Natural killer cell (primary cell): ENCODE measurements at regions not wholly inside any gene's neighbourhood (a gene's known extent, or its start where the extent isn't known, plus 50 kb on each side); places are given as distances from the start of the nearest gene placed in this dataset.
"Not testable (repeated sequence)": the region's sequence is repeated elsewhere in the genome, so short reads cannot be mapped to it uniquely, and the experiment has no call there.

Source experiments
- ATAC-seq, 3 donors: fragments of 150-1000 bp in 2 of 3; fragments of 200-7000 bp in 1 of 3; cut with Tn5 transposase; 1 replicate in 1 of 3; 2 replicates in 2 of 3; pipeline ENCODE4 v1.10.0; 2021; ENCODE audit warnings: mild to moderate bottlenecking in 2 of 3, moderate library complexity in 2 of 3
- DNase-seq, 2 donors: peaks; one replicate each; pipeline versions ENCODE4 v3.0.0 to v3.0.0-alpha.2; 2013 to 2021; ENCODE audit warnings: mixed read lengths in 1 of 2
- H3K27ac ChIP-seq: one replicate; pipeline ENCODE4 v1.5.1; 2013; ENCODE audit warnings: mild to moderate bottlenecking, low read length
- H3K27me3 ChIP-seq: one replicate; pipeline ENCODE4 v1.6.1; 2013; ENCODE audit warnings: low read length; ENCODE audit not compliant: control insufficient read depth, insufficient read depth
- H3K36me3 ChIP-seq: one replicate; pipeline ENCODE4 v1.6.1; 2013; ENCODE audit warnings: low read length; ENCODE audit not compliant: control insufficient read depth, insufficient read depth
- H3K4me1 ChIP-seq: one replicate; pipeline ENCODE4 v1.6.1; 2013; ENCODE audit warnings: low read length; ENCODE audit not compliant: control insufficient read depth, insufficient read depth
- H3K4me3 ChIP-seq: one replicate; pipeline ENCODE4 v1.5.1; 2013; ENCODE audit warnings: low read length
- H3K9me3 ChIP-seq: one replicate; pipeline ENCODE4 v1.6.1; 2013; ENCODE audit warnings: low read length; ENCODE audit not compliant: control insufficient read depth, insufficient read depth
- H3K27ac Mint-ChIP-seq, 2 donors: one replicate each; pipeline ENCODE4 v1.8.0; 2022; ENCODE audit warnings: mild to moderate bottlenecking in 2 of 2, mixed read lengths in 2 of 2, moderate library complexity in 1 of 2
- H3K27me3 Mint-ChIP-seq, 2 donors: one replicate each; pipeline ENCODE4 v1.8.0; 2022; ENCODE audit warnings: low read depth in 2 of 2, mixed read lengths in 2 of 2
- H3K36me3 Mint-ChIP-seq: one replicate; pipeline ENCODE4 v1.8.0; 2022; ENCODE audit warnings: mixed read lengths
- H3K4me1 Mint-ChIP-seq, 2 donors: one replicate each; pipeline ENCODE4 v1.8.0; 2022; ENCODE audit warnings: mixed read lengths in 2 of 2
- H3K4me3 Mint-ChIP-seq: one replicate; pipeline ENCODE4 v1.8.0; 2022; ENCODE audit warnings: mild to moderate bottlenecking, moderate library complexity, mixed read lengths
- H3K9me3 Mint-ChIP-seq, 2 donors: one replicate each; pipeline ENCODE4 v1.8.0; 2022; ENCODE audit warnings: mixed read lengths in 2 of 2
- WGBS: methylation state at CpG from one replicate; pipeline ENCODE4 v1.1.7; 2013; ENCODE audit warnings: missing lambda C conversion rate; ENCODE audit not compliant: insufficient coverage; 5-methylcytosine and 5-hydroxymethylcytosine counted together
- intact Hi-C: fragments of 100-400 bp; cut with micrococcal nuclease; formaldehyde crosslinking; loops from one replicate; pipeline ENCODE4 v1.14.2; 2022

DNA sequence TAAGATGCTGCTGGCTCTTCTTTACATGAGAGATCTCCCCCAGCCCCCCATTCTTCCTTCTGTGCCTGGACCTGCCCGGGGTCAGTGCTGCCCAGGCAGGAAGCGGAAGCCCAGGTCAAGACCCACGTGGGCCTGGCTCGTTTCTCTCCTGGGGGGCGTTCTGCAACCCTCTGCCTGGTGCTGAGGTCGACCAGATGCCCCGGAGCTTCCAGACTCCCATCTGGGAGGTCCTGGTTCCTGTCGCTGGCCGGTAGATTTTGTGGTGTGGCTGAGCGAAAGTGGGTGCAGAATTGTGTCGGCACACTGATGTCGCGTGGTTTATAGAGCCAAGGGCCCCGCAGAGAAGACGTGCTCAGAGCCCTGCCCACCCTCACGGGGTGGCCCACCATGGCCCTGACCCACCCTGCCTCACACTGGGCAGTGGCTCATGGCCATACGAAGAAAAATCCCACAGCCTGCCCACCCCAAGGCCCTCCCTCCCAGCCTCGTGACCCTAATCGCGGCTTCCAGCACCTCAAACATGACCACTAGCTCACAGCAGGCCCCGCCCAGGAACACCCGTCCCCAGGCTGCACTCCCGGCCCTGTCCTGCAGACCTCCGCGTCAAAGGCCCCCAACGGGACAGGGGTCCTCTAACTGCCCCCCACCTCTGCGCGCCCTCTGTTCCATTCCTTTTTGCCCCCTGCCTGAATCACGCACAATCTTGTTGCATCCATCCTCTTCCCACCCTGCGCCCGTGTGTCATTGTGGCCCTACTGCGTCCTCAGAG, 443.2 kb upstream of the ZNF722 start:
- intact Hi-C loops, H3K4me3 ChIP-seq, ATAC-seq, H3K27ac ChIP-seq, H3K4me1 Mint-ChIP-seq, H3K36me3 Mint-ChIP-seq, H3K27me3 ChIP-seq, DNase-seq, H3K27me3 Mint-ChIP-seq, H3K27ac Mint-ChIP-seq, H3K36me3 ChIP-seq, H3K9me3 ChIP-seq, H3K4me3 Mint-ChIP-seq, H3K9me3 Mint-ChIP-seq, H3K4me1 ChIP-seq: not testable (repeated sequence)
- WGBS: no CpG with 5 or more reads among the region's 32 CpGs

DNA sequence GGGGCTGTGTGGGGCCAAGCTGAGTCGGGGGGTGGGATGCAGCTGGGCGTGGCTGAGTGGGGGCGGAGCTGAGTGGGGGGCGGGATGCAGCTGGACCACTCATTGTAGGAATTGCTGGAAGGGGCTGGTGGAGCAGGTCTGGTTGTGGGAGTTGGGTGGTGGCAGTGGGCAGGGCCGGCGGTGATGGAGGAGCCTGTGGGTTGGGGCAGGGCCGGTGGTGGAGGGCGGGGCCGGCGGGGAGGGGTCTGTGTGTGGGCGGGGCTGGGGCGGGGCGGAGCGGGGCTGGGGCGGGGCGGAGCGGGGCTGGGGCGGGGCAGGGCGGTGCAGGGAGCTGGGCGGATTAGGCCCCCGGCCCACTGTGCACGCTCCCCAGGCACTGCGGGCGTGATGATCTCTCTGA, 442.4 kb upstream of the ZNF722 start:
- H3K27me3 Mint-ChIP-seq, H3K9me3 Mint-ChIP-seq, H3K4me3 Mint-ChIP-seq, H3K4me1 ChIP-seq, ATAC-seq, H3K36me3 Mint-ChIP-seq, DNase-seq, H3K27ac Mint-ChIP-seq, H3K4me1 Mint-ChIP-seq, intact Hi-C loops, H3K4me3 ChIP-seq, H3K36me3 ChIP-seq, H3K27me3 ChIP-seq, H3K27ac ChIP-seq, H3K9me3 ChIP-seq: not testable (repeated sequence)
- no CpG with 5 or more reads among the region's 24 CpGs for WGBS

GRCh38 chr7:63559016-63559415, 439.6 kb upstream of the ZNF722 start:
- H3K36me3 ChIP-seq, ATAC-seq, DNase-seq, H3K9me3 Mint-ChIP-seq, intact Hi-C loops, H3K27ac Mint-ChIP-seq, H3K4me3 ChIP-seq, H3K4me1 Mint-ChIP-seq, H3K27ac ChIP-seq, H3K27me3 Mint-ChIP-seq, H3K4me1 ChIP-seq, H3K27me3 ChIP-seq, H3K4me3 Mint-ChIP-seq, H3K9me3 ChIP-seq, H3K36me3 Mint-ChIP-seq: not testable (repeated sequence)
- WGBS: 78% methylated on average over 4 of the region's 12 CpGs

- H3K27ac Mint-ChIP-seq, H3K27me3 Mint-ChIP-seq, ATAC-seq, H3K36me3 ChIP-seq, H3K4me3 Mint-ChIP-seq, H3K4me1 ChIP-seq, H3K9me3 Mint-ChIP-seq, H3K9me3 ChIP-seq, H3K27ac ChIP-seq, DNase-seq, H3K36me3 Mint-ChIP-seq, intact Hi-C loops, H3K4me3 ChIP-seq, H3K4me1 Mint-ChIP-seq, H3K27me3 ChIP-seq: not testable (repeated sequence)
- 96% methylated on average over 9 of the region's 27 CpGs for WGBS
These were observed 438.7 kb upstream of the ZNF722 start for GRCh38 chr7:63559826-63560465.

GRCh38 chr7:63561911-63562310, 436.7 kb upstream of the ZNF722 start:
- H3K4me1 Mint-ChIP-seq, intact Hi-C loops, ATAC-seq, H3K36me3 Mint-ChIP-seq, H3K27ac ChIP-seq, H3K9me3 ChIP-seq, H3K4me1 ChIP-seq, H3K9me3 Mint-ChIP-seq, H3K4me3 ChIP-seq, DNase-seq, H3K4me3 Mint-ChIP-seq, H3K36me3 ChIP-seq, H3K27me3 ChIP-seq, H3K27me3 Mint-ChIP-seq, H3K27ac Mint-ChIP-seq: not testable (repeated sequence)
- 96% methylated on average over 4 of the region's 11 CpGs for WGBS

GRCh38 chr7:63562364-63563060, 436.1 kb upstream of the ZNF722 start:
- whole genome bisulfite sequencing: 94% methylated on average over 3 of the region's 26 CpGs

GRCh38 chr7:63563151-63563940, 435.3 kb upstream of the ZNF722 start:
- ATAC-seq, intact Hi-C loops, H3K36me3 Mint-ChIP-seq, H3K4me3 ChIP-seq, H3K36me3 ChIP-seq, H3K9me3 Mint-ChIP-seq, H3K27ac ChIP-seq, H3K4me3 Mint-ChIP-seq, H3K27ac Mint-ChIP-seq, H3K27me3 Mint-ChIP-seq, H3K27me3 ChIP-seq, DNase-seq, H3K4me1 Mint-ChIP-seq, H3K4me1 ChIP-seq, H3K9me3 ChIP-seq: not testable (repeated sequence)
- whole genome bisulfite sequencing: 94% methylated on average over 8 of the region's 31 CpGs

More at GRCh38 chr7:63562364-63563060, 436.1 kb upstream of the ZNF722 start:
- H3K4me1 ChIP-seq, DNase-seq, H3K9me3 Mint-ChIP-seq, H3K9me3 ChIP-seq, H3K36me3 ChIP-seq, H3K4me1 Mint-ChIP-seq, intact Hi-C loops, H3K27ac Mint-ChIP-seq, H3K36me3 Mint-ChIP-seq, H3K27ac ChIP-seq, H3K4me3 ChIP-seq, H3K4me3 Mint-ChIP-seq, ATAC-seq, H3K27me3 Mint-ChIP-seq, H3K27me3 ChIP-seq: not testable (repeated sequence)
